Activated naive CD4-positive, alpha-beta T cell treated with anti-CD3 and anti-CD28 coated beads for 36 hours (primary cell): ENCODE measurements at regions not wholly inside any gene's neighbourhood (a gene's known extent, or its start where the extent isn't known, plus 50 kb on each side); places are given as distances from the start of the nearest gene placed in this dataset.

Experiments
- CTCF ChIA-PET: fragments of 350-600 bp; sonication (Branson Sonifier 250); formaldehyde crosslinking; loops from one replicate; lab custom pipeline; 2021; ENCODE audit warnings: antibody characterized with exemption; lab: Charles Lee
- DNase-seq: peaks from one replicate; pipeline ENCODE4 v3.0.0-alpha.2; 2020
- H3K27ac Mint-ChIP-seq: one replicate; pipeline ENCODE4 v1.8.0; 2021; ENCODE audit warnings: mild to moderate bottlenecking, mixed read lengths
- H3K27me3 Mint-ChIP-seq: one replicate; pipeline ENCODE4 v1.8.0; 2021; ENCODE audit warnings: low read depth, mixed read lengths
- H3K36me3 Mint-ChIP-seq: one replicate; pipeline ENCODE4 v1.8.0; 2021; ENCODE audit warnings: low read depth, mixed read lengths
- H3K4me1 Mint-ChIP-seq: one replicate; pipeline ENCODE4 v1.8.0; 2021; ENCODE audit warnings: low read depth, mixed read lengths
- H3K4me3 Mint-ChIP-seq: one replicate; pipeline ENCODE4 v1.8.0; 2021; ENCODE audit warnings: mild to moderate bottlenecking, moderate library complexity, mixed read lengths
- H3K9me3 Mint-ChIP-seq: one replicate; pipeline ENCODE4 v1.8.0; 2021; ENCODE audit warnings: mixed read lengths
- intact Hi-C: fragments of 100-400 bp; cut with micrococcal nuclease; formaldehyde crosslinking; loops from one replicate; pipeline ENCODE4 v1.15.1; 2023

- Mint-ChIP-seq H3K4me3 (no peak overlapping the region), H3K4me1 (no peaks in the 10 kb centered on the region), H3K9me3 (peaks cover 7% of the 10 kb centered on the region), H3K27me3 (no peaks in the 10 kb centered on the region), H3K27ac (no peak overlapping the region), H3K36me3 (no peaks in the 10 kb centered on the region)
- DNase-seq: no peak
- intact Hi-C loops: no loop called here
- CTCF ChIA-PET: interaction anchor here (0.6 kb wide), 1 partner anchor 17 kb away, joined by 3 read pairs; no protein-coding TSS in a partner anchor
These were observed 348.9 kb downstream of the HRH4 start for GRCh38 chr18:24809173-24809950.

GRCh38 chr18:24810561-24811305 lies 350.3 kb downstream of the HRH4 start:
- CTCF ChIA-PET: no interaction called here

GRCh38 chr18:24811950-24812681 lies 351.7 kb downstream of the HRH4 start:
- Mint-ChIP-seq H3K4me3 (no peak overlapping the region), H3K9me3 (peaks cover 7% of the 10 kb centered on the region), H3K27me3 (peaks cover 4% of the 10 kb centered on the region), H3K4me1 (no peaks in the 10 kb centered on the region), H3K36me3 (no peaks in the 10 kb centered on the region), H3K27ac (no peak overlapping the region)
- CTCF ChIA-PET: no interaction called here
- intact Hi-C loops: no loop called here
- no peak for DNase-seq

More at GRCh38 chr18:24810561-24811305, 350.3 kb downstream of the HRH4 start:
- Mint-ChIP-seq H3K4me1 (no peaks in the 10 kb centered on the region), H3K4me3 (no peak overlapping the region), H3K27me3 (peaks cover 4% of the 10 kb centered on the region), H3K27ac (no peak overlapping the region), H3K9me3 (peaks cover 7% of the 10 kb centered on the region), H3K36me3 (no peaks in the 10 kb centered on the region)
- intact Hi-C loops: no loop called here
- no peak for DNase-seq

GRCh38 chr18:24814521-24814920 lies 354.1 kb downstream of the HRH4 start:
- H3K9me3 Mint-ChIP-seq: no peaks in the 10 kb centered on the region
- intact Hi-C loops: no loop called here
- H3K4me3 Mint-ChIP-seq: no peak overlapping the region
- no peak for DNase-seq
- CTCF ChIA-PET: no interaction called here
- no peaks in the 10 kb centered on the region for H3K36me3 Mint-ChIP-seq
- no peak overlapping the region for H3K27ac Mint-ChIP-seq
- H3K4me1 Mint-ChIP-seq: no peaks in the 10 kb centered on the region
- H3K27me3 Mint-ChIP-seq: peaks cover 4% of the 10 kb centered on the region

GRCh38 chr18:24817150-24817549 lies 356.7 kb downstream of the HRH4 start:
- Mint-ChIP-seq H3K4me3 (no peak overlapping the region), H3K36me3 (no peaks in the 10 kb centered on the region), H3K27ac (no peak overlapping the region), H3K9me3 (no peaks in the 10 kb centered on the region), H3K27me3 (peaks cover 4% of the 10 kb centered on the region), H3K4me1 (no peaks in the 10 kb centered on the region)
- CTCF ChIA-PET: interaction anchor here (0.7 kb wide), 1 partner anchor 822 kb away, joined by 3 read pairs; no protein-coding TSS in a partner anchor
- DNase-seq: no peak
- intact Hi-C loops: no loop called here

- Mint-ChIP-seq H3K27ac (no peak overlapping the region), H3K4me1 (no peaks in the 10 kb centered on the region), H3K36me3 (no peaks in the 10 kb centered on the region), H3K9me3 (no peaks in the 10 kb centered on the region), H3K27me3 (peaks cover 4% of the 10 kb centered on the region), H3K4me3 (no peak overlapping the region)
- no peak for DNase-seq
- intact Hi-C loops: no loop called here
- CTCF ChIA-PET: no interaction called here
These were observed 357.3 kb downstream of the HRH4 start for GRCh38 chr18:24817587-24818371.

- H3K4me3 Mint-ChIP-seq: no peak overlapping the region
- no peak for DNase-seq
- intact Hi-C loops: no loop called here
- no peaks in the 10 kb centered on the region for H3K4me1 Mint-ChIP-seq
- no peaks in the 10 kb centered on the region for H3K9me3 Mint-ChIP-seq
- H3K27me3 Mint-ChIP-seq: peaks cover 4% of the 10 kb centered on the region
- H3K27ac Mint-ChIP-seq: no peak overlapping the region
- CTCF ChIA-PET: no interaction called here
- no peaks in the 10 kb centered on the region for H3K36me3 Mint-ChIP-seq
These were observed 358.0 kb downstream of the HRH4 start for GRCh38 chr18:24818441-24818840.

GRCh38 chr18:24819141-24819890 lies 358.9 kb downstream of the HRH4 start:
- H3K36me3 Mint-ChIP-seq: no peaks in the 10 kb centered on the region
- no peaks in the 10 kb centered on the region for H3K4me1 Mint-ChIP-seq
- no peak overlapping the region for H3K4me3 Mint-ChIP-seq
- CTCF ChIA-PET: no interaction called here
- no peak overlapping the region for H3K27ac Mint-ChIP-seq
- intact Hi-C loops: no loop called here
- no peaks in the 10 kb centered on the region for H3K9me3 Mint-ChIP-seq
- peaks cover 4% of the 10 kb centered on the region for H3K27me3 Mint-ChIP-seq
- no peak for DNase-seq

- H3K27ac Mint-ChIP-seq: no peak overlapping the region
These were observed 365.0 kb downstream of the HRH4 start for GRCh38 chr18:24825397-24825796.

GRCh38 chr18:24826605-24827004 lies 366.2 kb downstream of the HRH4 start:
- H3K4me1 Mint-ChIP-seq: no peaks in the 10 kb centered on the region
- CTCF ChIA-PET: no interaction called here
- H3K9me3 Mint-ChIP-seq: no peaks in the 10 kb centered on the region
- H3K27me3 Mint-ChIP-seq: no peaks in the 10 kb centered on the region
- H3K4me3 Mint-ChIP-seq: no peak overlapping the region
- H3K36me3 Mint-ChIP-seq: no peaks in the 10 kb centered on the region
- intact Hi-C loops: no loop called here
- no peak for DNase-seq
- H3K27ac Mint-ChIP-seq: no peak overlapping the region

More at GRCh38 chr18:24825397-24825796, 365.0 kb downstream of the HRH4 start:
- intact Hi-C loops: no loop called here
- no peak overlapping the region for H3K4me3 Mint-ChIP-seq
- CTCF ChIA-PET: no interaction called here
- H3K4me1 Mint-ChIP-seq: no peaks in the 10 kb centered on the region
- H3K27me3 Mint-ChIP-seq: no peaks in the 10 kb centered on the region
- DNase-seq: no peak
- no peaks in the 10 kb centered on the region for H3K9me3 Mint-ChIP-seq
- H3K36me3 Mint-ChIP-seq: no peaks in the 10 kb centered on the region

GRCh38 chr18:24827501-24827900 lies 367.1 kb downstream of the HRH4 start:
- Mint-ChIP-seq H3K27ac (no peak overlapping the region), H3K9me3 (no peaks in the 10 kb centered on the region), H3K36me3 (no peaks in the 10 kb centered on the region), H3K4me3 (no peak overlapping the region), H3K4me1 (no peaks in the 10 kb centered on the region), H3K27me3 (no peaks in the 10 kb centered on the region)
- intact Hi-C loops: no loop called here
- no peak for DNase-seq
- CTCF ChIA-PET: no interaction called here
